Common myeloid progenitor, CD34-positive (primary cell): ENCODE measurements at regions not wholly inside any gene's neighbourhood (a gene's known extent, or its start where the extent isn't known, plus 50 kb on each side); places are given as distances from the start of the nearest gene placed in this dataset.

Experiments used
- CTCF ChIA-PET: fragments of 350-600 bp; sonication (Branson Sonifier 250); formaldehyde crosslinking; loops from one replicate; lab custom pipeline; 2021; ENCODE audit warnings: antibody characterized with exemption; lab: Charles Lee
- POLR2A ChIA-PET: fragments of 350-600 bp; sonication (Branson Sonifier 250); formaldehyde crosslinking; loops from one replicate; lab custom pipeline; 2021; ENCODE audit warnings: antibody characterized with exemption; lab: Charles Lee
- DNase-seq, 3 donors: peaks; one replicate each; pipeline versions ENCODE4 v3.0.0 to v3.0.0-alpha.2; 2013
- H3K27ac ChIP-seq, 2 experiments: 1 replicate in 1 of 2; 2 replicates in 1 of 2; pipeline ENCODE4 v1.7.0; 2013; ENCODE audit warnings: inconsistent platforms in 2 of 2, low read length in 2 of 2, mild to moderate bottlenecking in 2 of 2, low read depth in 1 of 2, moderate library complexity in 1 of 2; ENCODE audit not compliant: severe bottlenecking in 2 of 2, insufficient read depth in 1 of 2, poor library complexity in 1 of 2
- H3K27me3 ChIP-seq, 5 experiments: replicated peaks in 2 of 5; 1 replicate in 3 of 5; 2 replicates in 2 of 5; pipeline versions ENCODE4 v1.6.1 to v1.7.0; 2013; ENCODE audit warnings: low read length in 4 of 5, mild to moderate bottlenecking in 2 of 5, moderate library complexity in 2 of 5, inconsistent platforms in 1 of 5; ENCODE audit not compliant: insufficient read depth in 5 of 5, control insufficient read depth in 4 of 5
- H3K36me3 ChIP-seq, 4 experiments: 1 replicate in 2 of 4; 2 replicates in 2 of 4; pipeline versions ENCODE4 v1.6.1 to v1.7.0; 2013; ENCODE audit warnings: low read length in 3 of 4, control low read depth in 1 of 4, mild to moderate bottlenecking in 1 of 4; ENCODE audit not compliant: control insufficient read depth in 4 of 4, insufficient read depth in 4 of 4
- H3K4me1 ChIP-seq, 4 experiments: 1 replicate in 3 of 4; 2 replicates in 1 of 4; pipeline versions ENCODE4 v1.6.1 to v1.7.1; 2013; ENCODE audit warnings: low read length in 3 of 4, mild to moderate bottlenecking in 3 of 4, control low read depth in 1 of 4, inconsistent platforms in 1 of 4, moderate library complexity in 1 of 4; ENCODE audit not compliant: control insufficient read depth in 4 of 4, insufficient read depth in 4 of 4; ENCODE audit errors: control extremely low read depth in 1 of 4
- H3K4me3 ChIP-seq, 7 experiments: 1 replicate in 4 of 7; 2 replicates in 3 of 7; pipeline versions ENCODE4 v1.5.1 to v1.7.0; 2013; ENCODE audit warnings: mild to moderate bottlenecking in 7 of 7, low read length in 6 of 7, moderate library complexity in 6 of 7, inconsistent platforms in 2 of 7, low read depth in 2 of 7, control low read depth in 1 of 7; ENCODE audit not compliant: insufficient read depth in 4 of 7, control insufficient read depth in 1 of 7; ENCODE audit errors: extremely low read depth in 1 of 7
- H3K9me3 ChIP-seq, 5 experiments: 1 replicate in 4 of 5; 2 replicates in 1 of 5; pipeline versions ENCODE4 v1.6.1 to v1.7.1; 2013; ENCODE audit warnings: low read length in 4 of 5, mild to moderate bottlenecking in 2 of 5, inconsistent platforms in 1 of 5, low read depth in 1 of 5, moderate library complexity in 1 of 5; ENCODE audit not compliant: control insufficient read depth in 4 of 5, insufficient read depth in 2 of 5; ENCODE audit errors: control extremely low read depth in 1 of 5
- WGBS: methylation state at CpG from one replicate; pipeline ENCODE4 v1.1.5; 2013; ENCODE audit not compliant: insufficient coverage; 5-methylcytosine and 5-hydroxymethylcytosine counted together

- Histone ChIP-seq H3K4me3 (no peak overlapping the region), H3K4me1 (no peaks in the 10 kb centered on the region), H3K27me3 (peaks cover 0 to 7% (median 2%) of the 10 kb centered on the region in 5 experiments), H3K36me3 (no peaks in the 10 kb centered on the region), H3K9me3 (no peaks in the 10 kb centered on the region), H3K27ac (no peak overlapping the region)
- ChIA-PET CTCF (no interaction called here), POLR2A (no interaction called here)
- DNase-seq = no peak
- WGBS = 44% methylated on average over 8 of the region's 9 CpGs
These were observed 662.3 kb downstream of the CCSER2 start for GRCh38 chr10:84990713-84991112.

- WGBS = 70% methylated on average over 2 of the region's 2 CpGs
- CTCF ChIA-PET = no interaction called here
- no peaks in the 10 kb centered on the region for H3K36me3 ChIP-seq
- no peak overlapping the region for H3K4me3 ChIP-seq
- H3K9me3 ChIP-seq = no peaks in the 10 kb centered on the region
- DNase-seq = no peak
- no peak overlapping the region for H3K27ac ChIP-seq
- H3K4me1 ChIP-seq = no peaks in the 10 kb centered on the region
- POLR2A ChIA-PET = no interaction called here
- H3K27me3 ChIP-seq = peaks cover 0 to 7% (median 2%) of the 10 kb centered on the region in 5 experiments
These were observed 662.9 kb downstream of the CCSER2 start for GRCh38 chr10:84991301-84991700.

- no peak for DNase-seq
- H3K36me3 ChIP-seq = no peaks in the 10 kb centered on the region
- WGBS = 96% methylated on average over 4 of the region's 9 CpGs
- H3K9me3 ChIP-seq = no peaks in the 10 kb centered on the region
- no peak overlapping the region for H3K4me3 ChIP-seq
- H3K27me3 ChIP-seq = peaks cover 0 to 7% (median 2%) of the 10 kb centered on the region in 5 experiments
- H3K4me1 ChIP-seq = no peaks in the 10 kb centered on the region
- H3K27ac ChIP-seq = no peak overlapping the region
- POLR2A ChIA-PET = no interaction called here
- CTCF ChIA-PET = no interaction called here
These were observed 665.1 kb downstream of the CCSER2 start for GRCh38 chr10:84993251-84994035.

GRCh38 chr10:84994722-84995121 is 666.3 kb downstream of the CCSER2 start:
- Histone ChIP-seq H3K4me1 (no peaks in the 10 kb centered on the region), H3K9me3 (no peaks in the 10 kb centered on the region), H3K4me3 (no peak overlapping the region), H3K27me3 (peaks cover 0 to 7% (median 2%) of the 10 kb centered on the region in 5 experiments), H3K27ac (no peak overlapping the region), H3K36me3 (no peaks in the 10 kb centered on the region)
- 92% methylated on average over 1 of the region's 1 CpG for WGBS
- ChIA-PET CTCF (no interaction called here), POLR2A (no interaction called here)
- no peak for DNase-seq

- Histone ChIP-seq H3K27me3 (peaks cover 0 to 2% (median 0%) of the 10 kb centered on the region in 5 experiments), H3K4me1 (no peaks in the 10 kb centered on the region), H3K9me3 (no peaks in the 10 kb centered on the region), H3K27ac (no peak overlapping the region), H3K4me3 (no peak overlapping the region), H3K36me3 (no peaks in the 10 kb centered on the region)
- 94% methylated on average over 3 of the region's 3 CpGs for WGBS
- no peak for DNase-seq
- ChIA-PET CTCF (no interaction called here), POLR2A (no interaction called here)
These were observed 668.2 kb downstream of the CCSER2 start for GRCh38 chr10:84996580-84996979.

GRCh38 chr10:84997870-84998269 is 669.5 kb downstream of the CCSER2 start:
- no peak for DNase-seq
- Histone ChIP-seq H3K27me3 (no peaks in the 10 kb centered on the region), H3K4me3 (no peak overlapping the region), H3K36me3 (no peaks in the 10 kb centered on the region), H3K9me3 (no peaks in the 10 kb centered on the region), H3K27ac (no peak overlapping the region), H3K4me1 (no peaks in the 10 kb centered on the region)
- POLR2A ChIA-PET = no interaction called here
- CTCF ChIA-PET = no interaction called here
- no CpG with 5 or more reads among the region's 2 CpGs for WGBS

- ChIA-PET POLR2A (no interaction called here), CTCF (no interaction called here)
- H3K27me3 ChIP-seq = no peaks in the 10 kb centered on the region
- H3K4me3 ChIP-seq = no peak overlapping the region
- H3K9me3 ChIP-seq = no peaks in the 10 kb centered on the region
- no peak for DNase-seq
- no peak overlapping the region for H3K27ac ChIP-seq
- WGBS = 91% methylated on average over 2 of the region's 4 CpGs
- no peaks in the 10 kb centered on the region for H3K36me3 ChIP-seq
- no peaks in the 10 kb centered on the region for H3K4me1 ChIP-seq
These were observed 671.5 kb downstream of the CCSER2 start for GRCh38 chr10:84999929-85000328.
